LNCAP (cell line): ENCODE measurements at regions not wholly inside any gene's neighbourhood (a gene's known extent, or its start where the extent isn't known, plus 50 kb on each side); places are given as distances from the start of the nearest gene placed in this dataset.

ENCODE experiments used
- CTCF ChIP-seq: fragments of 450-650 bp; IDR thresholded peaks from 2 replicates; pipeline ENCODE4 v1.5.1; 2017; ENCODE audit warnings: mild to moderate bottlenecking

- no peak for TF ChIP-seq CTCF
Observed at GRCh38 chr9:129253803-129254381, 75.8 kb upstream of the IER5L start.

- TF ChIP-seq CTCF = no peak
Observed at GRCh38 chr9:129252937-129253802, 75.1 kb upstream of the IER5L start.

- TF ChIP-seq CTCF = no peak
Observed at GRCh38 chr9:129250786-129251185, 72.7 kb upstream of the IER5L start.

- no peak for TF ChIP-seq CTCF
Observed at GRCh38 chr9:129247285-129248153, 69.5 kb upstream of the IER5L start.

GRCh38 chr9:129245276-129245675 is 67.2 kb upstream of the IER5L start:
- TF ChIP-seq CTCF = no peak

- TF ChIP-seq CTCF = no peak
Observed at GRCh38 chr9:129242971-129243561, 65.0 kb upstream of the IER5L start.

- TF ChIP-seq CTCF = no peak
Observed at GRCh38 chr9:129242191-129242941, 64.3 kb upstream of the IER5L start.
